Mesendoderm (in vitro differentiated cells): ENCODE measurements at regions not wholly inside any gene's neighbourhood (a gene's known extent, or its start where the extent isn't known, plus 50 kb on each side); places are given as distances from the start of the nearest gene placed in this dataset.
A peak's percentile ranks its signal among the peaks of the same experiment; 100 is the strongest.

Experiments used
- DNase-seq: peaks from one replicate; pipeline ENCODE4 v3.0.0; 2013
- H2AK5ac ChIP-seq: 2 replicates; pipeline ENCODE4 v1.6.1; 2013; ENCODE audit warnings: low read length, inconsistent platforms
- H2BK120ac ChIP-seq: 2 replicates; pipeline ENCODE4 v1.6.1; 2013; ENCODE audit warnings: low read depth, mild to moderate bottlenecking, low read length, moderate library complexity, mixed read lengths
- H2BK15ac ChIP-seq: replicated peaks from 2 replicates; pipeline ENCODE4 v1.6.1; 2013; ENCODE audit warnings: low read depth, mild to moderate bottlenecking, moderate library complexity
- H2BK5ac ChIP-seq: 2 replicates; pipeline ENCODE4 v1.6.1; 2013; ENCODE audit warnings: low read length, inconsistent platforms
- H3K18ac ChIP-seq: 2 replicates; pipeline ENCODE4 v1.6.1; 2013; ENCODE audit warnings: mild to moderate bottlenecking, low read length, mixed read lengths
- H3K23ac ChIP-seq: one replicate; pipeline ENCODE4 v1.6.1; 2013; ENCODE audit warnings: low read length
- H3K27ac ChIP-seq: 2 replicates; pipeline ENCODE4 v1.5.1; 2013; ENCODE audit warnings: low read depth, mild to moderate bottlenecking, inconsistent platforms, low read length, moderate library complexity
- H3K27me3 ChIP-seq: 2 replicates; pipeline ENCODE4 v1.6.1; 2013; ENCODE audit warnings: low read length, control low read depth, mild to moderate bottlenecking, inconsistent platforms; ENCODE audit not compliant: insufficient read depth, poor library complexity
- H3K36me3 ChIP-seq: 2 replicates; pipeline ENCODE4 v1.6.1; 2013; ENCODE audit warnings: low read length, inconsistent platforms; ENCODE audit not compliant: control insufficient read depth, insufficient read depth
- H3K4ac ChIP-seq: one replicate; pipeline ENCODE4 v1.6.1; 2013; ENCODE audit warnings: low read depth, mild to moderate bottlenecking, low read length, moderate library complexity
- H3K4me1 ChIP-seq: 2 replicates; pipeline ENCODE4 v1.6.1; 2013; ENCODE audit warnings: low read depth, low read length, inconsistent platforms; ENCODE audit not compliant: control insufficient read depth
- H3K4me2 ChIP-seq: 2 replicates; pipeline ENCODE4 v1.6.1; 2013; ENCODE audit warnings: low read length
- H3K4me3 ChIP-seq: 2 replicates; pipeline ENCODE4 v1.5.1; 2013; ENCODE audit warnings: mild to moderate bottlenecking, low read length
- H3K56ac ChIP-seq: one replicate; pipeline ENCODE4 v1.6.1; 2013; ENCODE audit warnings: low read length
- H3K79me1 ChIP-seq: 2 replicates; pipeline ENCODE4 v1.6.1; 2013; ENCODE audit warnings: low read length, inconsistent platforms
- H3K79me2 ChIP-seq: 2 replicates; pipeline ENCODE4 v1.6.1; 2013; ENCODE audit warnings: mild to moderate bottlenecking, low read length; ENCODE audit not compliant: control insufficient read depth, insufficient read depth
- H3K9ac ChIP-seq: 2 replicates; pipeline ENCODE4 v1.6.1; 2013; ENCODE audit warnings: low read length, inconsistent platforms
- H4K5ac ChIP-seq: one replicate; pipeline ENCODE4 v1.6.1; 2013; ENCODE audit warnings: low read length
- H4K8ac ChIP-seq: one replicate; pipeline ENCODE4 v1.6.1; 2013; ENCODE audit warnings: low read depth, mild to moderate bottlenecking, control low read depth, low read length, moderate library complexity
- WGBS: extraction: QIAGEN DNeasy Blood & Tissue Kit; methylation state at CpG from one replicate; pipeline ENCODE4 v1.1.7; 2013; ENCODE audit warnings: low lambda C conversion rate, missing lambda C conversion rate; ENCODE audit not compliant: insufficient coverage; ENCODE audit errors: extremely low coverage; 5-methylcytosine and 5-hydroxymethylcytosine counted together

DNA sequence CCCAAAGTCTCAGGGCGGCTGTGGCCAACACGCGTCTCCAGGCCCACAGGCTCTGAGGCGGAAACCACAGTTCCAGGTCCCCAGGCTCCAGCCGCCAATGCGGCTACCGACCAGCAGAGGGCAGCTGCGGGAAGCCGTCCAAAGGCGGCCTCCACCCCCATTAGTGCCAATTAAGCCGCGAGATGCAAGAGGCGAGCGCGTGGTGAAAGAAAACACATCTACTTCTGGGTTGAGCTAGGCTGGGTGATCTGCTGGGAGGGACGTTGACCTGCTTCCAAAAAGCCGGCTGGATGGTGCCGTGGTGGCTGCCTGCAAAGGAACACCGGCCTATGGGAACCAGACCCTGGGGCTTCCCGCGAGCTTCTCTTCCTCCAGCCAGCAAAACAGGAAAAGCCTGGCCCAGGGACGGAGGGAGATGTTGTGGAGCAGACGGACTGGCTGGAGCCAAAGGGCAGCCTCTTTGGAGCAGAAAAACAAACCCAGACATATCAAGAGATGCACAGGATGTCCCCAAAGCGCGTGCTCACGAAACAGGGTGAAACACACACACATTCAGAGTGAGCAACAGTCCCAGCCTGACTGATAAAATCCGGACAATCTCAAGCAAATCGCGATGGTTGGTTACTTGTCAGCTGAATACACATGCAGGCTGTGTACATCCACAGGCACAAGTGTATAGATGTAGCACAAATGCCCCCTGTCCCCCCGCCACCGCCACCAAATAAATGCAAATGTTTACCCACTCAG, 187.1 kb upstream of the BRINP1 start:
- Histone ChIP-seq H3K79me2 (no peaks in the 10 kb centered on the region), H3K27me3 (no peaks in the 10 kb centered on the region), H3K18ac (no peak overlapping the region), H2BK120ac (no peak overlapping the region), H3K9ac (peak overlapping the region; percentile 62), H4K5ac (no peak overlapping the region), H3K4me2 (peak overlapping the region; percentile 59), H3K27ac (no peak overlapping the region), H3K79me1 (no peaks in the 10 kb centered on the region), H3K56ac (peak overlapping the region; percentile 87), H3K23ac (no peak overlapping the region), H4K8ac (no peak overlapping the region), H3K36me3 (no peaks in the 10 kb centered on the region), H2BK15ac (no peak overlapping the region), H3K4me3 (no peak overlapping the region), H2AK5ac (no peak overlapping the region), H3K4ac (no peak overlapping the region), H3K4me1 (peaks cover 3% of the 10 kb centered on the region), H2BK5ac (peak overlapping the region; percentile 28)
- DNase-seq: peak; percentile 80
- WGBS: no CpG with 5 or more reads among the region's 31 CpGs

DNA sequence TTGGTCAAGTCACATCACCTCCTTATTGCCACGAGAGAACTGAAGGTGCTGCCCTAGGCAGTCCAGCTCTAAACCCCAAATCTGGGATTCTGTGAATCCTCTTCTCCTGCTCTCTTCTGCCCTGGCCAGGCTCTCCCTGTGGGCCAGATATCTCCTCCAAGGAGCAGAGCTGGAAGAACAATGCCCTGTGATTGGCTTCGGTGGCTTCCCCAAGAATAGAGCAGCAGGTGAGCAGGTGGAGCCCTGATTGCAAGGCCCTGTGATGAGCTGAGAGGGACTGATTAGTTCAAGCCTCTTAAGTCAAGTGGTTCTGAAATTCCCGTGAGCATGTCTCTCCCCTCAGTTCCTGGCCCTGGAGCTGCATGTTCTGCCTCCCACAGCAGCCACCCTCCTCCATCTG, 175.3 kb upstream of the BRINP1 start:
- Histone ChIP-seq H3K56ac (no peak overlapping the region), H2BK15ac (no peak overlapping the region), H3K79me1 (no peaks in the 10 kb centered on the region), H3K4me3 (no peak overlapping the region), H2BK120ac (no peak overlapping the region), H3K23ac (no peak overlapping the region), H3K4ac (no peak overlapping the region), H2AK5ac (no peak overlapping the region), H3K18ac (no peak overlapping the region), H2BK5ac (no peak overlapping the region), H3K79me2 (no peaks in the 10 kb centered on the region), H3K27me3 (no peaks in the 10 kb centered on the region), H3K9ac (no peak overlapping the region), H3K4me1 (no peaks in the 10 kb centered on the region), H3K4me2 (no peak overlapping the region), H4K8ac (no peak overlapping the region), H3K36me3 (no peaks in the 10 kb centered on the region), H4K5ac (no peak overlapping the region), H3K27ac (no peak overlapping the region)
- DNase-seq: no peak
- no CpG with 5 or more reads among the region's 3 CpGs for WGBS

DNA sequence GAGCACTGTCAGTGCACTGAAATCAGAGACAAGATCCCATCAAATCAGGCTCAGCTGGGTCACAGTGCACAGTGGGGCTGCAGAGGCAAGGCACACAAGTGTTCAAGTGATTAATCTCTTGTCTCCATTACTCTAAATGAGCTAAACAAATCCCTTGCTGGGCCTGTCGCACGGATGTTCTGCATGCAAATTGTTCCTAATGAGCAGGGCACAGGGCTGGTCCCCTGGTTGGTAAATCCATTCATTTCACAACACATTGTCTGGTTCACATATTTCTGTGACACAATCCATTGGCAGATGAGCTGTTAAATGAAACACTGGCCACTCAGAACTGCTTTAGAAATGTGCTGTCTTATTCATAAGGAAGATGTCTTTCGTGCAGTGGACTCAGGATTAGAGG, 167.9 kb upstream of the BRINP1 start:
- no peak overlapping the region for H3K4me3 ChIP-seq
- WGBS: no CpG with 5 or more reads among the region's 3 CpGs

DNA sequence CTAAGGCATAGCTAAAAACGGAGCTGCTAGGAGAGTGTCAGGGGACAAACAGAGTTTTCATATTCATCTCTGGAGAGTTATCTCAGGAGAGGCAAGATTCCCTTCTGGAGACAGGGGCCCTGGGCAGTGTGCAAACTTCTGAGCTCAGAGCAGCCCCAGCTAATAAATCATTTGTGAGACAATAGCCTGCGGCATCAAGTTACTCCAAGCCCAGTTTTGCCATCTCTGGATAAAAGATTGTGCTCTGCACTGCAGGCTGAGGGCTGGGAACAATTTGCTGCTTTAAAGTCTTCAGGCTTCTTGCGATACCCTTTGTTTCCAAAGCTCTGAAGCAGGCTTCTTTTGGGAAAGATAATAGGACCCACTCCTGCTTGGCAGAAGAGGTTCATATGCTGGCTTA, 164.3 kb upstream of the BRINP1 start:
- no CpG with 5 or more reads among the region's 3 CpGs for WGBS
- Histone ChIP-seq H2BK120ac (no peak overlapping the region), H4K5ac (no peak overlapping the region), H3K27me3 (no peaks in the 10 kb centered on the region), H3K4ac (no peak overlapping the region), H2AK5ac (no peak overlapping the region), H2BK15ac (no peak overlapping the region), H2BK5ac (no peak overlapping the region), H3K18ac (no peak overlapping the region), H3K27ac (no peak overlapping the region), H3K9ac (no peak overlapping the region), H4K8ac (no peak overlapping the region), H3K4me2 (no peak overlapping the region), H3K56ac (no peak overlapping the region), H3K79me1 (no peaks in the 10 kb centered on the region), H3K4me3 (no peak overlapping the region), H3K36me3 (no peaks in the 10 kb centered on the region), H3K23ac (no peak overlapping the region), H3K4me1 (no peaks in the 10 kb centered on the region), H3K79me2 (no peaks in the 10 kb centered on the region)
- no peak for DNase-seq

More for the DNA sequence above, 167.9 kb upstream of the BRINP1 start:
- Histone ChIP-seq H2BK15ac (no peak overlapping the region), H3K79me1 (no peaks in the 10 kb centered on the region), H3K4ac (no peak overlapping the region), H2AK5ac (no peak overlapping the region), H3K79me2 (no peaks in the 10 kb centered on the region), H3K27ac (no peak overlapping the region), H3K9ac (no peak overlapping the region), H2BK120ac (no peak overlapping the region), H3K23ac (no peak overlapping the region), H3K18ac (no peak overlapping the region), H4K8ac (no peak overlapping the region), H3K36me3 (no peaks in the 10 kb centered on the region), H3K56ac (no peak overlapping the region), H2BK5ac (no peak overlapping the region), H3K4me1 (no peaks in the 10 kb centered on the region), H3K4me2 (no peak overlapping the region), H4K5ac (no peak overlapping the region), H3K27me3 (no peaks in the 10 kb centered on the region)
- no peak for DNase-seq

DNA sequence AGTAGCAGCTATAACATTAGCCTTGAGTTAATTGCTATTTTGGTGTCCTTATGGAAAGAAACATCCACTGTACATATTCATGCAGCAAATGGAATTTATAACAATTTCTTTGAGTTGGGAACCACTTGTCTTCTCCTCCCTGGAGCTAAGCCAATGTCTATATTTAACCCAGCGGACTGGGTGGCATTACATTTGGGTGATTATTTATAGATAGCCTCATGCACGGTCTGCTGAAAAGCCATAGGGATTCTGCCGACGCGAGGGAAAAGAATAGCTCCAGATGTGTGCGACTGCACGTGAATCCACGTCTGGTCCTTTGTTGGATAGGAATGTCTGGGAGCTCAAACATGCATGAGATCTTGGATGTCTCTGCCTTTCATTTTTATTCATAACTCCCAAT, 157.5 kb upstream of the BRINP1 start:
- Histone ChIP-seq H2AK5ac (no peak overlapping the region), H3K4me3 (no peak overlapping the region), H3K4me1 (no peaks in the 10 kb centered on the region), H2BK15ac (no peak overlapping the region), H3K18ac (no peak overlapping the region), H3K27ac (no peak overlapping the region), H3K9ac (no peak overlapping the region), H2BK120ac (no peak overlapping the region), H4K8ac (no peak overlapping the region), H4K5ac (no peak overlapping the region), H2BK5ac (no peak overlapping the region), H3K79me2 (no peaks in the 10 kb centered on the region), H3K79me1 (no peaks in the 10 kb centered on the region), H3K4ac (no peak overlapping the region), H3K23ac (no peak overlapping the region), H3K36me3 (no peaks in the 10 kb centered on the region), H3K56ac (no peak overlapping the region), H3K27me3 (no peaks in the 10 kb centered on the region), H3K4me2 (no peak overlapping the region)
- DNase-seq: no peak
- WGBS: no CpG with 5 or more reads among the region's 8 CpGs

DNA sequence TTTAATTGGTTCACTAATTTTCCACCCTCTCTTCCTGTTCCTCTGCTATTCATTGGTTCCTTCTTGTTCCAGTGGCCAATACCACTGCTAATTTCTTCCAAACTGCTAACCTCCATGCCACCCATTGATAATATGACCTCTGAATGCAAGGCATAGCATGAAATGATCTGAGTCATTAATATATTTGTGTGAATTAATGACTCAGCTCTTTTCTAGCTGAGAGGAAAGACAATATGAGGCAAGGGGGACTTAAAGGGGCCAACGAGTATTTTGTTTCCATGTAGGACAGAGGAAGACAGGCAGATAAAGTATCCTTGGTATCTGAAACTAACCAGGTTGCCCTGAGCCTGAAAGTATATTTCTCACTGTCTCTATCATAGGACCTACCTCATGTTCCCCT, 154.3 kb upstream of the BRINP1 start:
- no peak overlapping the region for H2BK15ac ChIP-seq
- no peak for DNase-seq
- H2BK120ac ChIP-seq: no peak overlapping the region
- no peak overlapping the region for H3K4ac ChIP-seq
- no peaks in the 10 kb centered on the region for H3K79me1 ChIP-seq
- H4K5ac ChIP-seq: no peak overlapping the region
- no peaks in the 10 kb centered on the region for H3K27me3 ChIP-seq
- H3K4me2 ChIP-seq: no peak overlapping the region
- H2BK5ac ChIP-seq: no peak overlapping the region
- no peak overlapping the region for H3K23ac ChIP-seq
- WGBS: no CpG with 5 or more reads among the region's 1 CpG
- no peaks in the 10 kb centered on the region for H3K79me2 ChIP-seq
- no peak overlapping the region for H3K18ac ChIP-seq
- H3K56ac ChIP-seq: no peak overlapping the region
- no peaks in the 10 kb centered on the region for H3K4me1 ChIP-seq
- H3K27ac ChIP-seq: no peak overlapping the region
- H4K8ac ChIP-seq: no peak overlapping the region
- no peak overlapping the region for H3K9ac ChIP-seq
- no peaks in the 10 kb centered on the region for H3K36me3 ChIP-seq
- H2AK5ac ChIP-seq: no peak overlapping the region
- H3K4me3 ChIP-seq: no peak overlapping the region
